ENCODE measurements at regions not wholly inside any gene's neighbourhood (a gene's known extent, or its start where the extent isn't known, plus 50 kb on each side); places are given as distances from the start of the nearest gene placed in this dataset.

DNA sequence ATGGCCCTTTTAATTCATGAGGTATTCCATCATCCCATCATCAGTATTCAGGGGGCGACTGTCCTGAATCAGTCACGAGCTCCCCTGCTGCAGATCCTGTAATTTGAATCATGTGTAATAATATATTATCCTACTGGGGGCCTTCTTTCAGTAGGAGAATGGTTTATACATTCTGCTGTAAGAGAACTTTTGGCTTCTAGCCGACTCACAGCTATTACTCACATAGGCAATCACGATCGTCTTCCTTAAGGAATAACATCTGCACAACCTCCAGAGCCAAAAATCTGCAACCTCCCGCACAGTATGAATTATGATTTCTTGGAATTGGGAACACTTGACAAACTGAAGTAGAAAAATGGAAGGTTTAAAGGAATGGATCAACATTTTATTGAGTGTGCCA is 343.0 kb downstream of the USP25 start:
- Histone ChIP-seq H3K36me3 (no peaks in the 10 kb centered on the region), H3K4me3 (replicated peaks in 1 of 3) (no peak overlapping the region), H3K4me1 (no peaks in the 10 kb centered on the region), H3K27ac (no peak overlapping the region), H3K9me3 (no peaks in the 10 kb centered on the region), H3K27me3 (no peaks in the 10 kb centered on the region)
- TF ChIP-seq, protein P1, sequence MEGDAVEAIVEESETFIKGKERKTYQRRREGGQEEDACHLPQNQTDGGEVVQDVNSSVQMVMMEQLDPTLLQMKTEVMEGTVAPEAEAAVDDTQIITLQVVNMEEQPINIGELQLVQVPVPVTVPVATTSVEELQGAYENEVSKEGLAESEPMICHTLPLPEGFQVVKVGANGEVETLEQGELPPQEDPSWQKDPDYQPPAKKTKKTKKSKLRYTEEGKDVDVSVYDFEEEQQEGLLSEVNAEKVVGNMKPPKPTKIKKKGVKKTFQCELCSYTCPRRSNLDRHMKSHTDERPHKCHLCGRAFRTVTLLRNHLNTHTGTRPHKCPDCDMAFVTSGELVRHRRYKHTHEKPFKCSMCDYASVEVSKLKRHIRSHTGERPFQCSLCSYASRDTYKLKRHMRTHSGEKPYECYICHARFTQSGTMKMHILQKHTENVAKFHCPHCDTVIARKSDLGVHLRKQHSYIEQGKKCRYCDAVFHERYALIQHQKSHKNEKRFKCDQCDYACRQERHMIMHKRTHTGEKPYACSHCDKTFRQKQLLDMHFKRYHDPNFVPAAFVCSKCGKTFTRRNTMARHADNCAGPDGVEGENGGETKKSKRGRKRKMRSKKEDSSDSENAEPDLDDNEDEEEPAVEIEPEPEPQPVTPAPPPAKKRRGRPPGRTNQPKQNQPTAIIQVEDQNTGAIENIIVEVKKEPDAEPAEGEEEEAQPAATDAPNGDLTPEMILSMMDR (IDR thresholded peaks at IDR 0.05), result no peak
- TF ChIP-seq POLR2A (IDR thresholded peaks at IDR 0.05), result no peak
- 80 to 83% methylated on average over 6 of the region's 6 CpGs for WGBS, 2 donors
- no peak for DNase-seq
- intact Hi-C loops (cut with DNase I), result no loop called here

DNA sequence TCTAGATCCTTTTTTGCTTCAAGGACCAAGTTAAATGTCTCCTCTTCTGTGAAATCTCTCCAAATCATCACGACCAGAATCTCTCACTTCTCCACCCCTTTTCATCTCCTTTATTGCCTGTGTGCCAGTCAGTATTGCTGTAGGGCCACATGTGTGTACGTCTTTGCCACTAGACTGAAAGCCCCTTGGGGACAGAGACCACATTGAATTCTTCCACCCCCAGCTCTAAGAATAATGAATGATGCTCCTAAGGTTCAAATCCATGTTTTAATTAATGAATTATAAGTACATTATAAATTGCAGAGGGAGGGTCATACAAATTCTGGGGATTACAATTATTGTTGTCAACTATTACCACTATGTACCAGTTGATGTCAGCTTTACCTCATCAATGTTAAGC is 343.8 kb downstream of the USP25 start:
- intact Hi-C loops (cut with DNase I), result no loop called here
- H3K4me1 ChIP-seq, result no peaks in the 10 kb centered on the region
- 55 to 75% methylated on average over 2 of the region's 2 CpGs for WGBS, 2 donors
- H3K27me3 ChIP-seq, result no peaks in the 10 kb centered on the region
- DNase-seq, result no peak
- H3K36me3 ChIP-seq, result no peaks in the 10 kb centered on the region
- H3K4me3 ChIP-seq (replicated peaks in 1 of 3), result no peak overlapping the region
- TF ChIP-seq, protein P1 (IDR thresholded peaks at IDR 0.05), result no peak
- no peak for TF ChIP-seq POLR2A (IDR thresholded peaks at IDR 0.05)
- H3K27ac ChIP-seq, result no peak overlapping the region
- no peaks in the 10 kb centered on the region for H3K9me3 ChIP-seq

DNA sequence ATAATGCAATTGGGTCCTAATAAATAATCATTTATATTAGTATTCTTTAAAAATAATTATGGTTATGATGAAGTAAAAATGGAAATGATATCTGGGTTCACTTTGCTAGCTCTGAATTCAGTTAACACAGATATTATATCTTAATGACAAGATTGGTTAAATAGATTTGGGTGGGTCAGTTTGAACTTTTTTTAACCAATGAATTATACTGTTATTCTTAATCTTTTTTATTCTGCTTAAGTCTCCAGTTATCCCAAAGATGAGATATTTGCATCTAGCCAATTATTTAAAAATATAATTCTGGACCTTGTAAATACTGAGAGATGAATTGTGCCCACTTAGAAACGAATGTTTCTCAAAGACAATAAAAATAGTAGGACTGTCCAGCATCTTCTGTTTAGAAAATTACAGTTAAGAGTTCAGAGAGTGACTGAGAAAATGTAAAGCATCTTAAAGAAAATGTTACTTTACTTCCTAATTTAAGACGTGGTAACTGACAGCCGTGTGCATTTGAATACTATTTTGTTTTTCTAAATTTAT is 345.2 kb downstream of the USP25 start:
- no peak overlapping the region for H3K4me3 ChIP-seq (replicated peaks in 1 of 3)
- H3K4me1 ChIP-seq, result no peaks in the 10 kb centered on the region
- no peaks in the 10 kb centered on the region for H3K9me3 ChIP-seq
- DNase-seq, result no peak
- H3K27me3 ChIP-seq, result no peaks in the 10 kb centered on the region
- WGBS, 2 donors, result 85% methylated on average over 3 of the region's 3 CpGs
- TF ChIP-seq, protein P1 (IDR thresholded peaks at IDR 0.05), result no peak
- H3K27ac ChIP-seq, result no peak overlapping the region
- no peaks in the 10 kb centered on the region for H3K36me3 ChIP-seq
- intact Hi-C loops (cut with DNase I), result no loop called here

DNA sequence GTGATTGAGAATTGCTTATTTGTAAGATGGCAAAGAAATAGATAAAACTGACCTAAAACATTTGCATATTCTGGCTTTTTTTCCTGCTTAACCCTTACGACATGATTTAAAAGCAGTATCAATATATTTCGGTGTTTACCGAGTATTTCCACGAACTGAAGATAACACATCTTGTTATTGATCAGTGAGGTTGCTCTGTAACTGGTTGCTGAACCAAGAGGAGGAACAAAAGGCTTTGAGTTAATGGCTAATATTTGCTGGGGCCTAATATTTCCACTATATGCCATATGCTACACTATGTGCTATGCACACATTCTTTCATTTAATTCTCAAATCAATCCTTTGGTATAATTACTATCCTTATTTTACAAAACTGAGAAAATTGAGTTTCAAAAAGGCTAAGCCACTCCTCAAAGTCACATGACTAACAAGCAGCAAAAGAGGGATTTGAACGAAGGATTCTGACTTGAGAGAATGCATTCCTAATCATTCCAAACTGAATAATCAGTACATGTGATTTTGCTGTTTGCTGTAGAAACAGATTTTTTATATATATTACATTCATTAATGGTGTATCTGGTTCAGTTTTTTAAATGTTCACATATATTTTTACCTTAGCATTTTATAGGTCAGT is 346.0 kb downstream of the USP25 start:
- no peak for DNase-seq
- no peak for TF ChIP-seq POLR2A (IDR thresholded peaks at IDR 0.05)
- TF ChIP-seq, protein P1 (IDR thresholded peaks at IDR 0.05), result no peak
- H3K9me3 ChIP-seq, result no peaks in the 10 kb centered on the region
- H3K27me3 ChIP-seq, result no peaks in the 10 kb centered on the region
- H3K4me1 ChIP-seq, result no peaks in the 10 kb centered on the region
- H3K36me3 ChIP-seq, result no peaks in the 10 kb centered on the region
- no peak overlapping the region for H3K27ac ChIP-seq
- 94 to 96% methylated on average over 5 of the region's 5 CpGs for WGBS, 2 donors
- H3K4me3 ChIP-seq (replicated peaks in 1 of 3), result no peak overlapping the region
- intact Hi-C loops (cut with DNase I), result no loop called here

DNA sequence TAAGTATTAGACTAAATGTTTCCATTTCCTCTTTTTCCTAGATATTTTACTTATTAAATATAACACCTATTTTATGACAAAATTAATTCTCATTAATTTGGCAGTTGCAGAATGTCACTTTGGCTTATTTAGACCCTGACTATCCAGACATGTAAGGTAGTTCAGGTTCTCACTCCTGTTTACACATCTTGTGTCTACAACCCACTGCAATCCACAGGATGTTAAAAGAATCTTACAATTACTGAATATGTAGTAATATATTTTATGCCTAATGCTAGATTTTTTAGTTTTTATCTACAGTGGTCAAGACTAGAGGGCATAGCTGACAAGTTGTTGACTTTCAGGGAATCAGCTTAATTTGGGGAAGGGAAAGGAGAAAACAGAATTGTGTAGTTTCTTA is 346.7 kb downstream of the USP25 start:
- Histone ChIP-seq H3K4me3 (replicated peaks in 1 of 3) (no peak overlapping the region), H3K36me3 (no peaks in the 10 kb centered on the region), H3K4me1 (no peaks in the 10 kb centered on the region), H3K27ac (no peak overlapping the region), H3K9me3 (no peaks in the 10 kb centered on the region), H3K27me3 (no peaks in the 10 kb centered on the region)
- no peak for TF ChIP-seq POLR2A (IDR thresholded peaks at IDR 0.05)
- TF ChIP-seq, protein P1 (IDR thresholded peaks at IDR 0.05), result no peak
- intact Hi-C loops (cut with DNase I), result no loop called here
- DNase-seq, result no peak
